Transverse colon (tissue), 4 donors: ENCODE measurements at regions not wholly inside any gene's neighbourhood (a gene's known extent, or its start where the extent isn't known, plus 50 kb on each side); places are given as distances from the start of the nearest gene placed in this dataset.

ENCODE experiments used
- POLR2AphosphoS5 ChIP-seq, 3 donors: sonication (generic); formaldehyde crosslinking; IDR thresholded peaks; one replicate each; pipeline ENCODE4 v1.6.1; 2016; ENCODE audit warnings: antibody characterized with exemption in 3 of 3
- TF ChIP-seq, protein P1 (sequence below), 5 experiments: fragments of 200-600 bp in 3 of 5; fragments of 450-650 bp in 2 of 5; sonication (generic) in 3 of 5; IDR thresholded peaks; 1 replicate in 2 of 5; 2 replicates in 3 of 5; pipeline ENCODE4 v1.5.1; 2016 to 2017; ENCODE audit warnings: antibody characterized with exemption in 5 of 5, inconsistent platforms in 3 of 5, mild to moderate bottlenecking in 2 of 5, moderate library complexity in 1 of 5

DNA sequence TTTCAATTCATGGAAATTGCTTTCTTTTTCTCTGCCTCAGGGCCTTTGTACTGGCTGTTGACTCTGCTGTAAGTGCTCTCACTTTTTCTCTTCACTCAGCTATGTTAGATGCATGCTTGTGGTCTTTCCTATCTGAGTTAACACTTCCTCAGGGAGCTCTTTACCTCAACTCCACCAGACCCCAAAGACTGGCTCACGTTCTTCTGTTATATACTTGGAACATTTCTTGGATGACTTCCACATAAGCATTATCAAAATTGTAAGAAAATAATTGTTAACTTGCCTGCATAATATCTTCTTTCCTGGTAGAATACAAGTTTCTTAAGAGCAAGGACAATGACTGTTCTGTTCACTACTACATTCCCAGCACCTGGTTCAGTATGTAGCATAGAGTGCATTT is 455.9 kb downstream of the EBF1 start:
- no peak for TF ChIP-seq POLR2AphosphoS5 (IDR thresholded peaks at IDR 0.05)
- TF ChIP-seq, protein P1, sequence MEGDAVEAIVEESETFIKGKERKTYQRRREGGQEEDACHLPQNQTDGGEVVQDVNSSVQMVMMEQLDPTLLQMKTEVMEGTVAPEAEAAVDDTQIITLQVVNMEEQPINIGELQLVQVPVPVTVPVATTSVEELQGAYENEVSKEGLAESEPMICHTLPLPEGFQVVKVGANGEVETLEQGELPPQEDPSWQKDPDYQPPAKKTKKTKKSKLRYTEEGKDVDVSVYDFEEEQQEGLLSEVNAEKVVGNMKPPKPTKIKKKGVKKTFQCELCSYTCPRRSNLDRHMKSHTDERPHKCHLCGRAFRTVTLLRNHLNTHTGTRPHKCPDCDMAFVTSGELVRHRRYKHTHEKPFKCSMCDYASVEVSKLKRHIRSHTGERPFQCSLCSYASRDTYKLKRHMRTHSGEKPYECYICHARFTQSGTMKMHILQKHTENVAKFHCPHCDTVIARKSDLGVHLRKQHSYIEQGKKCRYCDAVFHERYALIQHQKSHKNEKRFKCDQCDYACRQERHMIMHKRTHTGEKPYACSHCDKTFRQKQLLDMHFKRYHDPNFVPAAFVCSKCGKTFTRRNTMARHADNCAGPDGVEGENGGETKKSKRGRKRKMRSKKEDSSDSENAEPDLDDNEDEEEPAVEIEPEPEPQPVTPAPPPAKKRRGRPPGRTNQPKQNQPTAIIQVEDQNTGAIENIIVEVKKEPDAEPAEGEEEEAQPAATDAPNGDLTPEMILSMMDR (IDR thresholded peaks at IDR 0.05), result no peak
